MM.1S (cell line): ENCODE measurements at regions not wholly inside any gene's neighbourhood (a gene's known extent, or its start where the extent isn't known, plus 50 kb on each side); places are given as distances from the start of the nearest gene placed in this dataset.

Source experiments
- DNase-seq: peaks from one replicate; pipeline ENCODE4 v3.0.0-alpha.2; 2015
- H2AFZ ChIP-seq: fragments of 300-600 bp; sonication (generic); 2 replicates; pipeline ENCODE4 v1.6.0; 2016; ENCODE audit warnings: antibody characterized with exemption, low read length
- H3F3A ChIP-seq: fragments of 300-600 bp; sonication (generic); 2 replicates; pipeline ENCODE4 v1.6.1; 2016; ENCODE audit warnings: mild to moderate bottlenecking, antibody characterized with exemption, low read length, moderate library complexity, mixed read lengths; ENCODE audit not compliant: insufficient read depth
- H3K27ac ChIP-seq: fragments of 300-600 bp; sonication (generic); 2 replicates; pipeline ENCODE4 v1.5.1; 2016; ENCODE audit warnings: mild to moderate bottlenecking, low read length
- H3K27me3 ChIP-seq: fragments of 300-600 bp; sonication (generic); replicated peaks from 2 replicates; pipeline ENCODE4 v1.6.0; 2016; ENCODE audit warnings: low read length; ENCODE audit not compliant: insufficient read depth
- H3K36me3 ChIP-seq: fragments of 300-600 bp; sonication (generic); replicated peaks from 2 replicates; pipeline ENCODE4 v1.6.1; 2016; ENCODE audit warnings: mild to moderate bottlenecking, low read length, mixed read lengths; ENCODE audit not compliant: insufficient read depth
- H3K4me1 ChIP-seq: fragments of 300-600 bp; sonication (generic); 2 replicates; pipeline ENCODE4 v1.6.1; 2016; ENCODE audit warnings: low read length, mixed read lengths
- H3K4me2 ChIP-seq: fragments of 300-600 bp; sonication (generic); 2 replicates; pipeline ENCODE4 v1.6.0; 2016; ENCODE audit warnings: low read depth, low read length
- H3K4me3 ChIP-seq: fragments of 300-600 bp; sonication (generic); 2 replicates; pipeline ENCODE4 v1.5.1; 2016; ENCODE audit warnings: low read length, mixed read lengths
- H3K79me2 ChIP-seq: fragments of 300-600 bp; sonication (generic); 2 replicates; pipeline ENCODE4 v1.6.1; 2016; ENCODE audit warnings: mixed run types, low read length, mixed read lengths
- H3K9ac ChIP-seq: fragments of 300-600 bp; sonication (generic); 2 replicates; pipeline ENCODE4 v1.6.1; 2016; ENCODE audit warnings: low read length, mixed read lengths
- H3K9me2 ChIP-seq: fragments of 300-600 bp; sonication (generic); replicated peaks from 2 replicates; pipeline ENCODE4 v1.6.1; 2016; ENCODE audit warnings: mild to moderate bottlenecking, low read length, mixed read lengths; ENCODE audit not compliant: insufficient read depth
- H3K9me3 ChIP-seq: fragments of 300-600 bp; sonication (generic); replicated peaks from 2 replicates; pipeline ENCODE4 v1.6.1; 2016; ENCODE audit warnings: mild to moderate bottlenecking, low read length, mixed read lengths; ENCODE audit not compliant: insufficient read depth
- H4K20me1 ChIP-seq: fragments of 300-600 bp; sonication (generic); 2 replicates; pipeline ENCODE4 v1.6.1; 2016; ENCODE audit warnings: mild to moderate bottlenecking, low read length, moderate library complexity, mixed read lengths; ENCODE audit not compliant: insufficient read depth
- EZH2 ChIP-seq: fragments of 300-600 bp; sonication (generic); optimal IDR thresholded peaks from 2 replicates; pipeline ENCODE3; 2017; ENCODE audit warnings: low read depth, mild to moderate bottlenecking, antibody characterized with exemption, low read length, mixed read lengths
- EZH2phosphoT487 ChIP-seq: fragments of 300-600 bp; sonication (generic); IDR thresholded peaks from 2 replicates; pipeline ENCODE4 v1.6.1; 2018; ENCODE audit warnings: antibody characterized with exemption, low read length
- TF ChIP-seq, protein P1 (sequence below): fragments of 300-600 bp; sonication (generic); IDR thresholded peaks from 2 replicates; pipeline ENCODE4 v1.5.1; 2016; ENCODE audit warnings: antibody characterized with exemption, low read length, mixed read lengths

DNA sequence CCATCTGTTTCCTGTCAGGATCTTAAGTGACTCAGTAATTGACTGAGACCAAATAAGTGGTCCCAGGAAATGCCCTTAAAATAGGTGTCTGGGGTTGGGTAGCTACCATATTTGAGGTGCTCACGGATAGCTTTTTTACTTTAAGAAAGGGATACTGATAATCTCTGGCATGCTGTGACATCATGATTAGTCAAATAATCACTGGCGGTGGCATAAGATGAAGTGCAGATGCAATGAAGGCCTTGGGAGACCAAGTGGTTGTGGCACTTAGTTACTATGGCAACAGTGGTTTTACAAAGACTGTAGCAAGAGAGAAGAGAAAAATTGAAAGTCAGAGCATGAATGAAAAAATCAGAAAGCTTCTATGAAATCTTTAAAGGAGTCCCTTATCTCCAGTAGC is 114.5 kb upstream of the SLIT2 start:
- no peaks in the 10 kb centered on the region for H3K9me3 ChIP-seq
- DNase-seq, result no peak
- no peaks in the 10 kb centered on the region for H3K79me2 ChIP-seq

GRCh38 chr4:20127626-20128025 is 124.1 kb upstream of the SLIT2 start:
- Histone ChIP-seq H3K9me2 (no peaks in the 10 kb centered on the region), H4K20me1 (no peaks in the 10 kb centered on the region), H3K27ac (no peak overlapping the region), H3F3A (no peaks in the 10 kb centered on the region), H3K4me3 (no peak overlapping the region), H2AFZ (no peak overlapping the region), H3K4me2 (no peak overlapping the region), H3K27me3 (no peaks in the 10 kb centered on the region), H3K79me2 (no peaks in the 10 kb centered on the region), H3K9ac (no peak overlapping the region), H3K9me3 (no peaks in the 10 kb centered on the region), H3K4me1 (no peaks in the 10 kb centered on the region), H3K36me3 (no peaks in the 10 kb centered on the region)
- TF ChIP-seq EZH2phosphoT487, result no peak
- TF ChIP-seq, protein P1, sequence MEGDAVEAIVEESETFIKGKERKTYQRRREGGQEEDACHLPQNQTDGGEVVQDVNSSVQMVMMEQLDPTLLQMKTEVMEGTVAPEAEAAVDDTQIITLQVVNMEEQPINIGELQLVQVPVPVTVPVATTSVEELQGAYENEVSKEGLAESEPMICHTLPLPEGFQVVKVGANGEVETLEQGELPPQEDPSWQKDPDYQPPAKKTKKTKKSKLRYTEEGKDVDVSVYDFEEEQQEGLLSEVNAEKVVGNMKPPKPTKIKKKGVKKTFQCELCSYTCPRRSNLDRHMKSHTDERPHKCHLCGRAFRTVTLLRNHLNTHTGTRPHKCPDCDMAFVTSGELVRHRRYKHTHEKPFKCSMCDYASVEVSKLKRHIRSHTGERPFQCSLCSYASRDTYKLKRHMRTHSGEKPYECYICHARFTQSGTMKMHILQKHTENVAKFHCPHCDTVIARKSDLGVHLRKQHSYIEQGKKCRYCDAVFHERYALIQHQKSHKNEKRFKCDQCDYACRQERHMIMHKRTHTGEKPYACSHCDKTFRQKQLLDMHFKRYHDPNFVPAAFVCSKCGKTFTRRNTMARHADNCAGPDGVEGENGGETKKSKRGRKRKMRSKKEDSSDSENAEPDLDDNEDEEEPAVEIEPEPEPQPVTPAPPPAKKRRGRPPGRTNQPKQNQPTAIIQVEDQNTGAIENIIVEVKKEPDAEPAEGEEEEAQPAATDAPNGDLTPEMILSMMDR, result no peak
- TF ChIP-seq EZH2, result no peak
- no peak for DNase-seq

More for the DNA sequence above, 114.5 kb upstream of the SLIT2 start:
- no peak overlapping the region for H3K9ac ChIP-seq
- no peaks in the 10 kb centered on the region for H3K36me3 ChIP-seq
- H3K27ac ChIP-seq, result no peak overlapping the region
- TF ChIP-seq EZH2phosphoT487 (no peak), EZH2 (no peak)
- TF ChIP-seq, protein P1, result no peak
- H2AFZ ChIP-seq, result no peak overlapping the region
- no peaks in the 10 kb centered on the region for H3K4me1 ChIP-seq
- H3K9me2 ChIP-seq, result no peaks in the 10 kb centered on the region
- no peaks in the 10 kb centered on the region for H4K20me1 ChIP-seq
- no peak overlapping the region for H3K4me3 ChIP-seq
- no peaks in the 10 kb centered on the region for H3K27me3 ChIP-seq
- no peak overlapping the region for H3K4me2 ChIP-seq
- no peaks in the 10 kb centered on the region for H3F3A ChIP-seq

- no peak for DNase-seq
- Histone ChIP-seq H3K27me3 (no peaks in the 10 kb centered on the region), H4K20me1 (no peaks in the 10 kb centered on the region), H3K9me3 (no peaks in the 10 kb centered on the region), H3K4me1 (no peaks in the 10 kb centered on the region), H3K9me2 (no peaks in the 10 kb centered on the region), H3K4me2 (no peak overlapping the region), H3K4me3 (no peak overlapping the region), H3F3A (no peaks in the 10 kb centered on the region), H3K9ac (no peak overlapping the region), H3K79me2 (no peaks in the 10 kb centered on the region), H3K27ac (no peak overlapping the region), H2AFZ (no peak overlapping the region), H3K36me3 (no peaks in the 10 kb centered on the region)
- TF ChIP-seq EZH2, result no peak
- TF ChIP-seq EZH2phosphoT487, result no peak
- TF ChIP-seq, protein P1, result no peak
Observed at GRCh38 chr4:20126906-20127305, 124.8 kb upstream of the SLIT2 start.
